Activated T-helper 9 cell treated with anti-CD3 and anti-CD28 coated beads, Interleukin-2, amount 50 U/mL, for 16 hours (primary cell): ENCODE measurements at regions not wholly inside any gene's neighbourhood (a gene's known extent, or its start where the extent isn't known, plus 50 kb on each side); places are given as distances from the start of the nearest gene placed in this dataset.

ENCODE experiments used
- DNase-seq: peaks from one replicate; pipeline ENCODE4 v3.0.0-alpha.2; 2020; ENCODE audit warnings: low read depth

GRCh38 chr14:51478175-51478621 is 173.5 kb upstream of the FRMD6 start:
- no peak for DNase-seq

DNA sequence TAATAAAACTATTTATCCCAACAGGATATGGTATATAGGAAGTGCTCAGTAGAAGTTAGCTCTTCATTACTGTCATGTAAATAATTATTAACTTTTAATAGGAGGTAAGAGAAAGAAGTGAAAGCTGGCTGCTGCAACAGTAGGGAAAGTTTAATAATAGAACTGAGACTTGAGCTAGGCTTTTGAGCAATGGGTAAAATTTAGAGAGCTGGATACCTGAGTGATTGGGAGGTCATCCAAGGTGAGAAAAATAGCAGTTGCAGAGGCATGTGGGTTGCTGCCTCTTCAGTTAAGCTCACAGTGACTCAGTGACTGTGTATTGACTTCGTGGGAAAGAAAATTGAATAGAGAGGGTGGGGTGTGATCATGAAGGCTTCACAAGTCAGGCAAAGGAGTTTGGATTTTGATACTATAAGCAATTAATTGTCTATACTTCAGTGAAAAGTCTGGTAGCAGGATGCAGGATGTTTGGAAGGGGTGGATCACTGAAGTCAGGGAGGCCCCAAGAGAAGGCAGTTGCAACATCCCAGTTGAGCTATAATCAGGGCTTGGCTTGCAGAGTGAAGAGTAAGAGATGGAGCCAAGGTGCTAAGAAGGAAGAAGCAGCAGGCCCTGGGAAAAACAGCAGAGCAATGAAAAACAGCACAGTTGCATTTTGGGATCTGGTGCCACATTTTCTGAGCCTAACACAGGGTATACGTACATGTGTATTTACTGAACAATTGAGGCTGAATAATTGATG is 172.0 kb upstream of the FRMD6 start:
- no peak for DNase-seq

GRCh38 chr14:51481643-51482042 is 170.1 kb upstream of the FRMD6 start:
- DNase-seq: no peak

DNA sequence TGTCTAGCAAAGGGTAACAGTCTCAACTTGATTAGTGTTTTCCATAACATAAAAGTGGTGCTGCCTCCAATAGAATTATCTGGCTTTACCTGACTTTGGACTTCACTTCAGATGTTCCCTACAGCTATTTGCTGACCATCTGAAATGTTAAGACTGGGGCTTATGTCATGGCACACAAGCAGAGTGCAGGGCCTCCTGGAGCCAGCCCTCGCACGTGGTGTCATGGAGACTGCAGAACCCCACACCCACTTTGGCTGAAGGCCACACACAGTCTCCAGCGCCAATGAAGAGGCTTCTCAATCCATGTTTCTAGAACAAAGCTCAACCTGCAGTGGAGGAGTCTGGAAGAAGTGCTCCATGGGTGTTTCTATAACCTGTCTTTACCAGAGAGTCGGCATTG is 169.6 kb upstream of the FRMD6 start:
- no peak for DNase-seq

DNA sequence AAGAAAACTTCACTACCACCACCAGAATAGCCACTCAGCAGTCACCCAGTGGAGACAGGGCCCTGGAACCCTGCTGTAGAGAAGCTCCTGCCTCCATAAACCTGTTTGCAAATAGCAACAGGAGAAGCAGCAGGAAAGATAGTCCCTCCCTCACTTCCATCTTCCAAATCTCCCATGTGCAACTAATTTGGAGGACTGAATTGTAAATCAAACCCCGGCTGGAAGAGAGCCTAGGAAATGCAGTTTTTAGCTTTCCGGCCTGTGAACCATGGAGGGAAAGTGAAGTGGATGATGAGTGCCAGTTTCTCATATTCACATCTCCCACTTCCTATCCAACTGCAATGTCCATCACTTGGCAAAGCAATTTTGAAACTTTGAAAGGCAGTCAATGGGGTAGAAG is 167.2 kb upstream of the FRMD6 start:
- DNase-seq: no peak

- no peak for DNase-seq
These were observed 166.0 kb upstream of the FRMD6 start for GRCh38 chr14:51485733-51486132.

GRCh38 chr14:51487848-51488247 is 163.9 kb upstream of the FRMD6 start:
- no peak for DNase-seq

- no peak for DNase-seq
These were observed 163.0 kb upstream of the FRMD6 start for GRCh38 chr14:51488569-51489220.

DNA sequence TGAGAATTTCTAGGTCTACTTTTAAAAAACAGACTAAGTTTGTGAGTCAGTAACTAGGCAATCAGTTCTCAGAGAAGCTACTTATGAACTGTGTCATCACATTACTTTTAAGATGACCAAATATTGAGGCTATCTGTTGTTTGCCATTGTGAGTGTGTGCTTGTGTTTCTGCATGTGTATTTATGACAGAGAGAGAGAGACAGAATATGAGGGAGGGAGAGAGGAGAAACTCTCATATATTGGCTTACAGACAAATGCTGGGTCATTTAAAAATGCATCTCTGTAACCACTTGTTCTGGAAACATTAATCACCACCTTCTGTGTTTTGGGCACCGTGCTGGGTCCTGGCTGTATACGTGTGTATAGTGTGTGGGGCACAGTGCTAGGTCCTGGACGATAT is 161.5 kb upstream of the FRMD6 start:
- DNase-seq: no peak

GRCh38 chr14:51491036-51491545 is 160.6 kb upstream of the FRMD6 start:
- no peak for DNase-seq

- no peak for DNase-seq
These were observed 159.9 kb upstream of the FRMD6 start for GRCh38 chr14:51491776-51492175.

DNA sequence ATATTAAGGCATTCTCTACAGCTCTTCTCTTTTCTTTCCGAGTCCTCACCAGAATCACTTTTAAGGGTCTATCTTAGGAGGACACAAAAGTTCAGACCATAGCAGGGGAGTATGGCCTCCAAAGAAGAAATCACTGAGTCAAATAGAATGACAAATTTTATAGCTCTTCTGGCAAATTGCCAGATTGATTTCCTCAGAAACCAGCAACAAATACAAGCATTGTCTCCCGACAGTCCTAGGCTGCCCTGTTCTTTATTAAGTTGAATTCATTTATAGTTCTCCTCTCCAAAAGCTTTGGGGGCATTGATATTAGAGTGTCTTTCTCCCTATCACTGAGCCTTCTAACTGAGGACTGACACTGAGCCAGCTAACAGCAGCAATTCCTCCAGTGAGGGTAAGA is 156.4 kb upstream of the FRMD6 start:
- no peak for DNase-seq

DNA sequence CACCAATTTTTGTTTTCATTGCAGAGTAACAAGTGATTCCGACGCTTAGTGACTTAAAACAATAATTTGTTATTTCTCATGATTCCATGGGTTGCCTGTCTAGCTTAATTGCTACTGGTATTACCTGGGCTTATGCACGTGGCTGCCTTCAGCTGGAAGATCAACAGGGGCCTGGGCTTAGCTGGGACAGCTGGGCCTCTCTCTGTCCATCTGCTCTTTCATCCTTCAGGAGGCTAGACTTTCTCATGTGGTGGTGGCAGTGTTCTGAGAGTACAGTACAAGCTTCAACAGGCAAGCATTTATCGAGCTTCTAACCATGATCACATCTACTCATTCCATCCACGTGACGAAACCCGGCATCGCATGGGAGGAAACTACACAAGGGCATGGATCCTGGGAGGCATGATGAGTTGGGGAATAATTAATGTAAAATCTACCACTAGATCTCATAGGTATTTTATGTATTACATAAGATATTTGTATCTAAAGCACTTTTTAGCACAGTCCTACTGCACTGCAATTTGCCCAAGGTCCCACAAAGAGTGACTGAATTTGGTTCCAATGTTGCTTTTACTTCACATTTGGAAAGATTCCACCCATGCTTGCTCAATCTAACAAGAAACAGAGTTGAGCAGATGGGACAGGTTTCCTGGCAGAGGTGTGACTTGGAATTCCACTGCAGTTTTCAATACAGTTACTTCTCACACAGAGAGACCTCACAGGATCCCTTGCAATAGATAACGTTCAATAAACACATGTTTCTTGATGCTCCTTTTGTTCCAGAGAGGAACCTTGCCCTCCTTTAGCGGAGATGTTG is 153.1 kb upstream of the FRMD6 start:
- no peak for DNase-seq

GRCh38 chr14:51500776-51501175 is 150.9 kb upstream of the FRMD6 start:
- DNase-seq: no peak

DNA sequence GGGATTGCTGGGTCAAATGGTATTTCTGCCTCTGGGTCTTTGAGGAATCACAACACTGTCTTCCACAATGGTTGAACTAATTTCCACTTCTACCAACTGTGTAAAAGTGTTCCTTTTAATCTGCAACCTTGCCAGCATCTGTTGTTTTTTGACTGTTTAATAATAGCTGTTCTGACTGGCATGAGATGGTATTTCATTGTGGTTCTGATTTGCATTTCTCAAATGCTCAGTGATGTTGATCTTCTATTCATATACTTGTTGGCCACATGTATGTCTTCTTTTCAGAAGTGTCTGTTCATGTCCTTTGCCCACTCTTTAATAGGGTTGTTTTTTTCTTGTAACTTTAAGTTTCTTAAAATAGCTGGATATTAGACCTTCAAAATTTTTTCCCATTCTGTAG is 150.0 kb upstream of the FRMD6 start:
- no peak for DNase-seq

DNA sequence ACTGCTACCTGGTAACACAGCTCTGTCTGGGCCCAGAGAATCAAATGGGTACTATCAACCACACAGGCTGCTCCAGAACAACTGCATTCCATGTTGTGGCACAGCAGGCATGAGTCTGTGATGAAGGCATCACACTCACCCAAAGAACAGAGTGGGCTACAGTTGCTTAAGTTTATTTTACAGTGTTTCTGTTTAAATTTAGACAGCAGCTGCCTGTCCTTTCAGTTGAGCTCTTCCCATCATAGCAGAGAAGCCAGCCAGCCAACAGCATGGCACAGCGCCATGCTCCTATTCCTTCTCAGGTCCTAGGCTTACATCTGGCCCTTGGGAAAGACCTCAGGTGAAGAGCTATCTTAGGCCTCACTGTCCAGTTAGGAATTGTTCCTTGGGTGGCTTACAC is 147.0 kb upstream of the FRMD6 start:
- DNase-seq: no peak

DNA sequence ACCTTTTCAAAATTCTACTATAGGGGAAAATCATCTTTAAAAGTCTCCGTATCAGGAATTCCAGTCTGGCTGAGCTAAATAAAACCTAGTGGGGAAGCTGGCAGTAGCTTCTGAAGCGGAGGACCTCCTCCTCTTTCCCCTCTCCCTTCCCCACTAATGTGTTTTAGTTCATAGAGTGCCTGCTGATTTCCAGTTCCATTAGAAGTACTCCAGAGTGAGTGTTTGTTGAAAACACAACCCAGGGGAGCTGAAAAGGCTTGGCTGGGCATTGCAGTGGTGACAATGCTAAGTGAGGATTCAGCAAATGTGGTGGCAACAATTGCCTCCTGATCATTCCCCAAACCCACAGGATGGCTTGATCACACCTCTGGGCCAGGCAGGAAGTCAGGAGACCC is 144.2 kb upstream of the FRMD6 start:
- DNase-seq: no peak

- DNase-seq: no peak
These were observed 143.7 kb upstream of the FRMD6 start for GRCh38 chr14:51507906-51508511.

DNA sequence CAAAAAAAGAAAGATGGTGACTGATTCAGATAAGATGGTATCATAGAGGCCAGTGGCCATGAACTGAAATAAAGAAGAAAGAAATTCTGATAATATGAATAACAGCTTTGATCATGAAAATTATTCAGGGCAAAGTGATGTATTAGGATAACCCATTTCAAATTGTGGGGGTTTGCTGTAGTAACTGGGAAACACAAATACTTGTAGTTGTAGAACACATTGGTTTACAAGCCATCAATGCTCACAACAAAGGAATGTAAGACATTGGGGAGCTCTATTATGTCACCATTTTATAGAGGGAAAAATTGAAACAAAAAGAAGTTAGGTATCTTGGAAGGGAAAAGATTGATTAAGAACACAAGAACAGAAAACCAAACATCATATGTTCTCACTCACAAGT is 140.4 kb upstream of the FRMD6 start:
- no peak for DNase-seq

DNA sequence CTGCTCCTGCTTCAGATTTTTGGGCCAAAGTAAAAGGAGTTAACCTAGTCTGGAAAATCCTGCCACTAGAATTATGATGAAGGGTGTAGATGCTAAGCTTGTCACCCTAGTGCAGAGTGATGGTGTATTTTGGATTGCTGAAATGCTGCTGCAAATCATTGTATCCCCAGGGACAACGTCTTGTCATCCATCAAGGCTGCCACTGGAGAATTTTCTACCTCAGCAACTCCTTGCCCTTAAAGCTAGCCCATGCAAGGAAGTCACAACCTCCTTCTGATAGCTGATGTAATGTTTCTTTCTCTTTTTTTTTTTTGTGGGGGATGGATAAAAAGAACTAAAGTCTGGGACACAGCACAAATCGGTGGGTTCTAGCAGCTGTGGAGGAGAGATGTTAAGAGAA is 139.4 kb upstream of the FRMD6 start:
- DNase-seq: no peak

GRCh38 chr14:51513281-51513680 is 138.4 kb upstream of the FRMD6 start:
- DNase-seq: no peak

DNA sequence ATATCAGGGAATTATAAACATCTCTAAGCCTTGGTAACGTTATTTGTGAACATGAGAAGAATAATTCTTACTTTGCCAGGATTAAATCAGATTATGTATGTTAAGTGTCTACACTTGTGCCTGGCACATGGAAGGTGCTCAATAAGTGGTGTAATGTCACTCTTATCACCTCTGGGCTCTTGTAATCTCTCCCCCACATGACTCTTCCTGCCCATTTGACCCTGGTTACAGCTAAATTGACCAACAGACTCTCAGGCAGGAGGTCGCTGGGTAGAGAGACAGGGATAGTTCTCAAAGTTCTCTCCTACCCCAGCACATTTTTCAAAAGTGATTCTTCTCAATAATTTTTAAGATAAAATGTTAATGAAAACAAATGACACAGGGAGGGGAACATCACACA is 137.8 kb upstream of the FRMD6 start:
- DNase-seq: no peak
